HCT116 (cell line): ENCODE measurements at regions not wholly inside any gene's neighbourhood (a gene's known extent, or its start where the extent isn't known, plus 50 kb on each side); places are given as distances from the start of the nearest gene placed in this dataset.

Experiments used
- ATAC-seq: fragments of 200-7000 bp; cut with Tn5 transposase; 2 replicates; pipeline ENCODE4 v1.9.1; 2020; ENCODE audit warnings: mild to moderate bottlenecking, moderate library complexity
- BruUV-seq: library from RNA; stranded (reverse); fragments of 400-500 nt; replicated peaks from 2 replicates; lab custom pipeline; 2021; lab: Mats Ljungman, UMichigan
- CTCF ChIA-PET: fragments of 300-600 bp; sonication (Branson Sonifier 250); formaldehyde crosslinking; loops from one replicate; lab custom pipeline; 2021; ENCODE audit warnings: antibody characterized with exemption; lab: Charles Lee
- POLR2A ChIA-PET: fragments of 300-600, 350-600 bp; sonication (Branson Sonifier 250); formaldehyde crosslinking; loops from one replicate; lab custom pipeline; 2021; ENCODE audit warnings: antibody characterized with exemption; lab: Charles Lee
- RAD21 ChIA-PET, 2 experiments: fragments of 300-600 bp; sonication (Branson Sonifier 250); formaldehyde crosslinking; loops; one replicate each; lab custom pipeline; 2023; ENCODE audit warnings: low total read pairs in 2 of 2; ENCODE audit not compliant: uncharacterized antibody in 2 of 2, unreplicated experiment in 2 of 2, low non-redundant PET in 1 of 2; lab: Charles Lee
- DNase-seq: peaks from one replicate; pipeline ENCODE4 v3.0.0-alpha.2; 2010; ENCODE audit warnings: low read depth, low spot score
- H2AFZ ChIP-seq: fragments of 200-600 bp; shearing (Covaris generic), sonication (generic); 2 replicates; pipeline ENCODE4 v1.6.1; 2017; ENCODE audit warnings: low read depth, mixed run types, mixed read lengths, antibody characterized with exemption, low read length; ENCODE audit not compliant: poor library complexity, severe bottlenecking
- H3K27ac ChIP-seq: 2 replicates; pipeline ENCODE4 v1.5.1; 2012; ENCODE audit warnings: low read depth, low read length
- H3K27me3 ChIP-seq: fragments of 200-600 bp; sonication (generic); 2 replicates; pipeline ENCODE4 v1.6.1; 2016; ENCODE audit warnings: mixed run types, low read length, mixed read lengths; ENCODE audit not compliant: insufficient read depth
- H3K36me3 ChIP-seq, 2 experiments: fragments of 200-500 bp in 1 of 2; fragments of 200-600 bp in 1 of 2; sonication (Bioruptor generic) in 1 of 2; sonication (generic) in 1 of 2; 2 replicates each; pipeline versions ENCODE4 v1.5.1 to v1.6.1; 2014 to 2016; ENCODE audit warnings: low read length in 2 of 2, inconsistent platforms in 1 of 2, mixed read lengths in 1 of 2, mixed run types in 1 of 2; ENCODE audit not compliant: insufficient read depth in 2 of 2, control insufficient read depth in 1 of 2
- H3K4me1 ChIP-seq, 2 experiments: fragments of 200-600 bp in 1 of 2; sonication (generic) in 1 of 2; 2 replicates each; pipeline versions ENCODE4 v1.5.1 to v1.6.1; 2012 to 2017; ENCODE audit warnings: low read length in 2 of 2, inconsistent platforms in 1 of 2, mild to moderate bottlenecking in 1 of 2, mixed read lengths in 1 of 2, mixed run types in 1 of 2, moderate library complexity in 1 of 2; ENCODE audit not compliant: insufficient read depth in 2 of 2, control insufficient read depth in 1 of 2
- H3K4me2 ChIP-seq: fragments of 200-600 bp; sonication (generic); 2 replicates; pipeline ENCODE4 v1.6.1; 2017; ENCODE audit warnings: mixed run types, low read length, mixed read lengths
- H3K4me3 ChIP-seq, 2 experiments: fragments of 200-600 bp in 1 of 2; sonication (generic) in 1 of 2; replicated peaks in 1 of 2; 2 replicates each; pipeline ENCODE4 v1.5.1; 2011 to 2016; ENCODE audit warnings: low read length in 2 of 2, control low read depth in 1 of 2, low read depth in 1 of 2, mild to moderate bottlenecking in 1 of 2, mixed read lengths in 1 of 2, mixed run types in 1 of 2
- H3K79me2 ChIP-seq: fragments of 200-600 bp; sonication (generic); 2 replicates; pipeline ENCODE4 v1.6.1; 2017; ENCODE audit warnings: mild to moderate bottlenecking, mixed run types, low read length, moderate library complexity, mixed read lengths; ENCODE audit not compliant: insufficient read depth
- H3K9ac ChIP-seq: fragments of 200-600 bp; sonication (generic); 2 replicates; pipeline ENCODE4 v1.6.1; 2016; ENCODE audit warnings: low read length, mixed read lengths
- H3K9me2 ChIP-seq: fragments of 200-600 bp; sonication (generic), shearing (Covaris generic); 2 replicates; pipeline ENCODE4 v1.6.1; 2017; ENCODE audit warnings: mixed run types, mild to moderate bottlenecking, moderate library complexity; ENCODE audit not compliant: insufficient read depth
- H3K9me3 ChIP-seq, 2 experiments: fragments of 200-500 bp in 1 of 2; fragments of 200-600 bp in 1 of 2; sonication (Bioruptor generic) in 1 of 2; sonication (generic) in 1 of 2; 2 replicates each; pipeline ENCODE4 v1.6.1; 2014 to 2017; ENCODE audit warnings: low read length in 2 of 2, mixed read lengths in 2 of 2, inconsistent platforms in 1 of 2, low read depth in 1 of 2, mild to moderate bottlenecking in 1 of 2, mixed run types in 1 of 2, moderate library complexity in 1 of 2; ENCODE audit not compliant: control insufficient read depth in 1 of 2, insufficient read depth in 1 of 2
- H4K20me1 ChIP-seq: fragments of 200-600 bp; sonication (generic), shearing (Covaris generic); 2 replicates; pipeline ENCODE4 v1.6.1; 2017; ENCODE audit warnings: mixed run types, mild to moderate bottlenecking, moderate library complexity; ENCODE audit not compliant: insufficient read depth
- CTCF ChIP-seq, 3 experiments: fragments of 200-600 bp in 1 of 3; sonication (generic) in 1 of 3; IDR thresholded peaks in 2 of 3; conservative IDR thresholded peaks in 1 of 3; 2 replicates each; pipeline ENCODE4 v1.5.1; 2012 to 2017; ENCODE audit warnings: low read depth in 2 of 3, low read length in 2 of 3, antibody characterized with exemption in 1 of 3, borderline replicate concordance in 1 of 3, control low read depth in 1 of 3, mild to moderate bottlenecking in 1 of 3, mixed read lengths in 1 of 3, mixed run types in 1 of 3, moderate library complexity in 1 of 3; ENCODE audit not compliant: insufficient read depth in 1 of 3
- EZH2 ChIP-seq: fragments of 200-600 bp; sonication (generic); IDR thresholded peaks from 2 replicates; pipeline ENCODE4 v1.6.1; 2017; ENCODE audit warnings: antibody characterized with exemption, mixed run types
- JUND ChIP-seq: IDR thresholded peaks from 2 replicates; pipeline ENCODE4 v1.6.1; 2012
- RAD21 ChIP-seq: IDR thresholded peaks from 2 replicates; pipeline ENCODE4 v1.6.1; 2012; ENCODE audit warnings: low read depth, mild to moderate bottlenecking
- REST ChIP-seq: IDR thresholded peaks from 2 replicates; pipeline ENCODE4 v1.6.1; 2012; ENCODE audit warnings: low read depth
- TCF7L2 ChIP-seq: IDR thresholded peaks from 2 replicates; pipeline ENCODE4 v1.7.0; 2011; ENCODE audit warnings: borderline replicate concordance, inconsistent platforms; ENCODE audit not compliant: insufficient read depth, insufficient read length; ENCODE audit errors: extremely low read depth
- ZFX ChIP-seq: fragments of 450-650 bp; IDR thresholded peaks from 2 replicates; pipeline ENCODE4 v1.6.1; 2017
- intact Hi-C: fragments of 100-400 bp; cut with micrococcal nuclease; formaldehyde crosslinking; loops from 2 replicates; pipeline ENCODE4 v1.10.0; 2022

- intact Hi-C loops = no loop called here
- H4K20me1 ChIP-seq = no peaks in the 10 kb centered on the region
- no peak for TF ChIP-seq JUND
- TF ChIP-seq TCF7L2 = no peak
- no peak for TF ChIP-seq ZFX
- no peak for TF ChIP-seq EZH2
- no peak for TF ChIP-seq REST
- peak; percentile 49; the same call in 1 of the 2 replicates for TF ChIP-seq RAD21
- peak; percentile 12 to 52 (median 38); a peak in 5 of 6 replicates for TF ChIP-seq CTCF (IDR thresholded peaks at IDR 0.05 in 2 of 3, conservative IDR thresholded peaks at IDR 0.05 in 1 of 3; ENCODE audit: borderline replicate concordance in 1 of 3, insufficient read depth in 1 of 3, low read depth in 2 of 3, low read length in 2 of 3)
- H3K4me2 ChIP-seq = no peak overlapping the region
- no peak overlapping the region for H3K9ac ChIP-seq
- ChIA-PET POLR2A (no interaction called here), CTCF (interaction anchor here (0.7 to 1.8 kb wide), 4 partner anchors 16 to 35 kb away, joined by 3 to 5 read pairs (median 3); no protein-coding TSS in a partner anchor), RAD21 (no interaction called here)
- ATAC-seq = peak; percentile 76
- no peak for DNase-seq
- no peak overlapping the region for H3K4me3 ChIP-seq
- no peaks in the 10 kb centered on the region for H3K27me3 ChIP-seq
- H3K36me3 ChIP-seq = no peaks in the 10 kb centered on the region
- H3K4me1 ChIP-seq = no peaks in the 10 kb centered on the region
- no TSS peak for BruUV-seq
- no peaks in the 10 kb centered on the region for H3K9me3 ChIP-seq
- H3K9me2 ChIP-seq = no peaks in the 10 kb centered on the region
- H3K79me2 ChIP-seq = no peaks in the 10 kb centered on the region
- H2AFZ ChIP-seq = no peak overlapping the region
- H3K27ac ChIP-seq = no peak overlapping the region
Measured at GRCh38 chr6:26258212-26258977, 106.6 kb upstream of the BTN3A2 start.
